ENCODE measurements at regions not wholly inside any gene's neighbourhood (a gene's known extent, or its start where the extent isn't known, plus 50 kb on each side); places are given as distances from the start of the nearest gene placed in this dataset.

DNA sequence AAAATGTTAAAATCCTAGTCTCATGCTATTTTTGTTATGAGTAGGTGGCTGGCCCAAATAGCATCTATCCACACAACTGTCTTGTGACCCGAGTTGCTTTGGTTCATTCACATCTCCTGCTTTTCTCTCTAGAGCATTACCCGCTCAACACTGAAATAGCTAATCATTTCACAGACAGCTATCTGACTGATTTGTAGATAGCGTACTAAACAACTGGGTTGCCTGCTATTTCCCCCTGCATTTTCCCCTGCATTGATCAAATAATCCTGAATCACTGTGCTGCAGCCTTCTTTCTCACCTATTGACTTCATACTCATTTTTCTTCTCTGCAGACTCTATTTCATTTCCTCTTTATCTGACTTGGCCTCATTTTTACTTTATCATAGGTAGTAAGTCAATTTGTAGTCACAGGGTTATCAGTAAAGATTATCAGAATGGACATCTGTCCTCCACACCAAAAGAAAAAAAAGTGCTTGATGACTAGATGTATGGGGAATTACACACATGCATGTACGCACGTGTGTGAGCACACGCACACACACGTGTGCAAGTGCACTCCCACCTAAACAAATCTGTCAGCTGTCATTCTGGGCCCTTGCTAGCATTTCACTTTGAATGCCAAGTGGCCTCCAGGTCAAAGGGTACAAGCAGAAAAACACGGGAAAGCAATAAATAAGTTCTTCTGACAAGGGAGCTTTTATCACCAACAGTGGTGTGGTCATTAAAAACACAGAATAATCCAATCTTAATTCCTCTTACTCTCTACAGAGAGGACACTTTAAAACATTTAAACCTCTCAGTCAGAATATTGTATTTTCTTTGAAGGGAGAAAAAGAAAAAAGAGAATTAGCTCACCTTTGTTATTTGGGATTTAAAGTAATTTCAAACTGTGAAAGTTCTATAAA is 501.6 kb downstream of the EFNA5 start:
- Mint-ChIP-seq H3K4me3 (no peak overlapping the region), H3K27me3 (no peaks in the 10 kb centered on the region), H3K27ac (no peak overlapping the region), H3K4me1 (no peaks in the 10 kb centered on the region), H3K36me3 (no peaks in the 10 kb centered on the region), H3K9me3 (peaks cover 9% of the 10 kb centered on the region)

DNA sequence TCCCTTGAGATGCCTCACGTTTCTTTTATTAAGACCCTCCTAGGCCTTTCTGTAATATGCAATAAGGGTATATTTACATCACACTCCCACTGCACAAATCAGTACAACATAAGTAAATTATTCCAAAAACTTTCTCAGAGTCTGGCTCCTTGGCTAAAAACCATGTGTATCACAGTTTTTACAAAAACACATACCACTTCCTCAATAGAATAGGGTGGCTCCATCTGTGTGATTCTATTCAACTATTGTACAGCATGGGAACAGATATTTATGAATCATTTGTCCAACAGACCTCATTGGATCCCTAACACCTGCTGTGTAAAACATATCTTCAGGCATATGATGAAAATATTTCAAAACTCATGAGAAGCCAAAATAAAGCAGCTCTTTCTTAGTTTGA is 502.7 kb downstream of the EFNA5 start:
- Mint-ChIP-seq H3K27ac (no peak overlapping the region), H3K9me3 (peaks cover 9% of the 10 kb centered on the region), H3K27me3 (no peaks in the 10 kb centered on the region), H3K4me3 (no peak overlapping the region), H3K4me1 (no peaks in the 10 kb centered on the region), H3K36me3 (no peaks in the 10 kb centered on the region)

DNA sequence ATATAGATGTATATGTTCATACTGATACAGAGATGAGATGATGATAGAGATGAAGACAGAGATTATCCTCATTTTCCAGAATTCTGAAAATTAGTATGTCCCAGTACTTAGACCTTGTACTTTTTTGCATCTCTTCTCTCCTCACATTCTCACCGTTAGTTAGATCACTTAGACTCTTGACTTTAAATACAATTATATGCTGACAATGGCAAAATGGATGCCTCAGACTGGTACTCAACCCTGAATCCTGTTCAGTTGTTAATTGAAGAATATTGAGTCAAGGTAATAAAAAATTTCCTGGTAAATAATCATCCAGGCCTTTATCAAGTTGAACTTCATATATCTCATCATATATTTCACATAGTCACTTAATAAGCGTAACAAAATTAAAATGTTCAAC is 505.4 kb downstream of the EFNA5 start:
- H3K27me3 Mint-ChIP-seq: no peaks in the 10 kb centered on the region

DNA sequence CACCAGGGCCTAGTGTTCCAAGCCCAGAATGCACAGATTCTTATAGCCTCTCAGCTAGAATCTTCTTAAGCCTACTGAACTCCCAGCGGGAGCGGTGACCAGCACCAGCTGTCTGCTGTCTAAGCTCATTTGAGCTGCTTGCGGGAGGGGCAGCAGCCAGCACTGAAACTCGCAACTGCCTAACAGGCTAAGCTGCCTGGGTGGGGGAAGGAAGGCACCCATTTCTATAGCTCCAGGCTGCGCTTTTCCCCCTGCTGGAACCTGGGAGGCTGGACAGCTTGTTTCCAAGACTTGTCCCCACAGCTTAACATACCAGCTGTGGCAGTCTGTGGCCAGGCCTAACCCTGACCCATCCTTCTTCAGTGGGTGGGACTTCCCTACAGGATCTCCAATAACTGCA is 512.9 kb downstream of the EFNA5 start:
- Mint-ChIP-seq H3K27ac (no peak overlapping the region), H3K36me3 (no peaks in the 10 kb centered on the region), H3K4me1 (no peaks in the 10 kb centered on the region), H3K27me3 (peaks cover 1% of the 10 kb centered on the region), H3K4me3 (no peak overlapping the region), H3K9me3 (peaks cover 12% of the 10 kb centered on the region)

More for the DNA sequence above, 505.4 kb downstream of the EFNA5 start:
- peaks cover 13% of the 10 kb centered on the region for H3K9me3 Mint-ChIP-seq
- no peak overlapping the region for H3K27ac Mint-ChIP-seq
- no peaks in the 10 kb centered on the region for H3K36me3 Mint-ChIP-seq
- no peaks in the 10 kb centered on the region for H3K4me1 Mint-ChIP-seq
- no peak overlapping the region for H3K4me3 Mint-ChIP-seq

DNA sequence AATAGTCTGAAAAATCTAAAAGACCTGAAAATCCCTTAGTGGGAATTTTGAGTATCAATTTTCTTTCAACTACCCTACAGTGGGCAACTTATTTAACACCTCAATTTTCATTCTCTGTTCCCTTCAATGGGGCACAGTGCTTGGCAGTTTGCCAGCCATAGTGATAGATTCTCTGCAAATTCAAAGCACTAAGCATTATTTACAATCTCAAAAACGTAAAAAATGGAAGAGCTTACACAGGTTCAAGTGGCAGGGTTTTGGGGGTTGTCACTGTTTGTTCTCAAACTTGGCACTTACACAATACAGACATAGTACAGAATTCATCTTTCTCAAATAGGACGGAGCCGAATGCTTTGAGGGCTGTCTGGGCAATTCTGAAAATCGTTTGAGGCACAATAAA is 515.0 kb downstream of the EFNA5 start:
- Mint-ChIP-seq H3K9me3 (peaks cover 4% of the 10 kb centered on the region), H3K27me3 (peaks cover 1% of the 10 kb centered on the region), H3K4me1 (no peaks in the 10 kb centered on the region), H3K27ac (no peak overlapping the region), H3K4me3 (no peak overlapping the region), H3K36me3 (no peaks in the 10 kb centered on the region)

DNA sequence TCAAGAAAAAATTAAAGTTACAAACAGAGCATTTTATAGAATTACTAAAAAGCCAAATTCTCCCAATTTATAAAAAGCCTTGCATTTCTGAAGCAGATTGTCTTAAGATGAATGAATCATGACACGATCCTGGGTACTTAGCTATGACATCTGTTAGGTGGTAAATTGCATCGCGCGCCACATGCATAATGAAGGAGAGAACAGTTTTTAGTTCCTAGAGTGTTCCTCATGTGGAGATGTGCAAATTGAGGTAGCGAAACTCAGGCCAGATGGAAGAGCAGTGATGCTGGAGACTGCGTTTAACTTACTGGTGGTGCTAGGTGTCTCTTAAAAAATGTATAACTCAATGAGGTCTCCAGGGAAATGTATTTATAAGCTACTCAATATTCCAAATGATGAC is 516.1 kb downstream of the EFNA5 start:
- Mint-ChIP-seq H3K27ac (no peak overlapping the region), H3K36me3 (no peaks in the 10 kb centered on the region), H3K4me1 (no peaks in the 10 kb centered on the region), H3K4me3 (no peak overlapping the region), H3K9me3 (no peaks in the 10 kb centered on the region), H3K27me3 (peaks cover 1% of the 10 kb centered on the region)

DNA sequence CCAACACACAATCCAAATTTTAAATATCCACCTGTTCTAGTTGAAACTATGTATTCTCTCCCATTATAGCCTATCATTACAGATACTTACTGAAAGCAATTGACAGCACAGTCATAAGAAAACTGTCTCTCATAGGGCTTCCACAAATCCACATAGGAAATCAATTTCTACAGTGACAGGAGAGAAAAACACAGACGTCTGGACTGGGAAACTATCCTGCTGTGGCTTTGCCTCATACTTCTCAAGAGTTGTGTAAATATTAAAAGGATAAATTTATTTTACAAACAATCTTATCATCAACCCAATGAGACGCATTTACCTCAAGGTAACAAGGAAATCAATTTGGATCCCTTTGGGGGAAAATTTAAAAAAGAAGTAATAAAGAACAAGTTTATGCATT is 517.5 kb downstream of the EFNA5 start:
- no peak overlapping the region for H3K4me3 Mint-ChIP-seq
- no peaks in the 10 kb centered on the region for H3K9me3 Mint-ChIP-seq
- no peak overlapping the region for H3K27ac Mint-ChIP-seq
- no peaks in the 10 kb centered on the region for H3K36me3 Mint-ChIP-seq
- no peaks in the 10 kb centered on the region for H3K4me1 Mint-ChIP-seq
- peaks cover 1% of the 10 kb centered on the region for H3K27me3 Mint-ChIP-seq

DNA sequence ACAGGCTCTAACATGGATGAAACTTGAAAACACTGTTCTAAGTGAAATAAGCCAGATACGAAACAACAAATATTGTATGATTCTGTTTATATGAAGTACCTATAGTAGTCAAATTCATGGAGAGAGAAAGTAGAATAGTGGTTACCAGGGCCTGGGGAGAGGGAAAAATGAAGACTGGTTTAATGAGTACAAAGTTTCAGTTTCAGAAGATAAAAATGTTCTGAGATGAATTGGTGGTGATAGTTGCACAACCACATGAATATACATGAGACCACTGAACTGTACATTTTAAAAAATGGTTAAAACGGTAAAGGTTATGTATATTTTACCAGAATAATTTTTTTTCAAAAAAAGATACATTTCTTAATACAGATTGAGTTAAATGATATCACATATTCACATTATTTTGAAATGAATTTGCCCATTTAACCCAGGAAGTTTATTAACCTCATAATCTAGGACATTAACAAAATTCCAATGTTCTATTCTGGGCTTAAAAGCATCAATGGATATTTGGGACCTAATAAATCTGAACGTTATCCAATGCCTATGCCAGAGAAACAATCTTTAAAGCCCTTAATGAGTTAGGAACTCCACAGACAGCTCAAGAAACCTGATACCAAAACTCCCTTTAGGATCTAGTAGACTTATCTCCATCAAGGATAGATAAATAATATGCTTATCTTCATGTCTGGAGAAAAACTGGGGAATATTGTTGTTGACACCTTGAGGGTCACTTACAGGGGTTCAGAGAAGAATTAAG is 521.3 kb downstream of the EFNA5 start:
- Mint-ChIP-seq H3K4me3 (no peak overlapping the region), H3K27ac (no peak overlapping the region), H3K27me3 (no peaks in the 10 kb centered on the region), H3K9me3 (no peaks in the 10 kb centered on the region), H3K36me3 (no peaks in the 10 kb centered on the region), H3K4me1 (no peaks in the 10 kb centered on the region)

DNA sequence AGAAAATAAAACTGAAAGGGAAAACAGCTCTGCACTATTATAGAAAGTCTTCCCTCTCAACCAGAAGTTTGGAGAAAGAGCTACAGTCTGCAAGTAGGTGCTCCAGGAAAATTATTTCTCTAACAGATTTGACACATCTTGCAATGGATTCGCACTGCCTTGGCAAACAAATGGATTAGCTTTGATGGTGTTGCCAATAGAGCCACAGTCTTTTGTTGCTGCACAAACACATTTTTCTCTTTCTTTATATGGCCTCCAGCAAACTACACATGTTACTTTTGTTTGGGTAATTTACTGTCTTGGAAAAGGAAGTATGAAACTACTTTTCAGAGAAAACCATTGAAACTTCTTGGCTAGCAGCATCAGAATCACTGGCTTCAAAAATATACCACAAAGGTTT is 523.1 kb downstream of the EFNA5 start:
- Mint-ChIP-seq H3K4me1 (no peaks in the 10 kb centered on the region), H3K9me3 (peaks cover under 1% of the 10 kb centered on the region), H3K4me3 (no peak overlapping the region), H3K27ac (no peak overlapping the region), H3K27me3 (no peaks in the 10 kb centered on the region), H3K36me3 (no peaks in the 10 kb centered on the region)

DNA sequence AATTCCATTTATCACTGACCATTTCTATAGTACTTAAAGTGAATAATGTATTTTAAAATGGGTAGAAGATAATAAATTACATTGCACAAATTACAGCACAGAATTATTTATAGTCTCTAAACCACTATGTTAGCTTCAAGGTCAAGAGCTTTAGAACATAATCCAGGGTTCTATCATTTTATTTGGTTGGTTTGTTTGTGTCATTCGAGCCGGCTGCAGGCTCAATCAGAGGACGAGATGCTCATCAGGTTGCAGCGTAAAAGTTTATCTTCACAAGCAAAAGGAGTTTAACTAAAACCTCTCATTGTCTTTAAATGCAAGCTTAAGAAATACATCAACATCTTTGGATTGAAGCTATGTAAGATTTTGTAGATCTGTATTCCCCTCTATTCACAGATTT is 523.8 kb downstream of the EFNA5 start:
- Mint-ChIP-seq H3K4me3 (no peak overlapping the region), H3K36me3 (no peaks in the 10 kb centered on the region), H3K9me3 (peaks cover 4% of the 10 kb centered on the region), H3K27ac (no peak overlapping the region), H3K4me1 (no peaks in the 10 kb centered on the region), H3K27me3 (no peaks in the 10 kb centered on the region)

DNA sequence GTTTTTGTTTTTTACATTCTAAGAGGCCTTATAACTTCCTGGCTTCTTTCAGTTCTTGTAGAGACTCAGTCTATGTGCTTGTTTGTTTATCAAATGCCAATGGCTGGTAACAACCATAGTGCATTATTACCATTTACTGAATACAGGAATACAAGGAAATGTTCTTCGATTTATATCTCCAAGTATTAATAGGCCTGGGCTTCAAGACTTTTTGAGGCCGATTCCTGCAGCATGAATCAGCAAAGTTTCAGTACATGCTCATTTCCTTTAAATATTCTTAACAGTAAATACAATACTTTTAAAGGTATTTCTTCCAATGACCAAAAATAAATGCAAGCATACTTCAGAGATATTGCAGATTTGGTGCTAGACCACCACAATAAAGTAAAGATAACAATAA is 535.3 kb downstream of the EFNA5 start:
- no peaks in the 10 kb centered on the region for H3K27me3 Mint-ChIP-seq
- H3K4me3 Mint-ChIP-seq: no peak overlapping the region
- H3K4me1 Mint-ChIP-seq: no peaks in the 10 kb centered on the region
- no peaks in the 10 kb centered on the region for H3K36me3 Mint-ChIP-seq
- H3K9me3 Mint-ChIP-seq: peaks cover 11% of the 10 kb centered on the region
- no peak overlapping the region for H3K27ac Mint-ChIP-seq

DNA sequence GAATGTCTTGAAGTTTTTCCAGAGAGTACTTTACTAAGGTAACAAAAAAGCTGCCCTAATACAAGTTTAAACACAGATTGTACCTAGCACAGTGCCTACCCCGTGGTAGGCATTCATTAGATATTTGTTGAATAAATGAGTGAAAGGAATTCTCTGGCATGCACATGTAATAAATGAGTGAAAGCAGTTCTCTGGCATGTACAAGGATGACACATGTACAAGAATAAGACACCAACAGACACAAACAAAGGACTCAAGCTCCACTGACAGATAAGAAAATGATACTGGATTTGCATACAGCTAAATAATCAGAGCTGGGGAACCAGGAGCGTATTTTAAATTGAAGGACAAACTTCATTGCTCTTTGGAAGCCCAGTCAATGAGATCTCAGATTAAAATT is 535.8 kb downstream of the EFNA5 start:
- Mint-ChIP-seq H3K36me3 (no peaks in the 10 kb centered on the region), H3K4me1 (no peaks in the 10 kb centered on the region), H3K27me3 (no peaks in the 10 kb centered on the region), H3K9me3 (peaks cover 11% of the 10 kb centered on the region), H3K4me3 (no peak overlapping the region), H3K27ac (no peak overlapping the region)

DNA sequence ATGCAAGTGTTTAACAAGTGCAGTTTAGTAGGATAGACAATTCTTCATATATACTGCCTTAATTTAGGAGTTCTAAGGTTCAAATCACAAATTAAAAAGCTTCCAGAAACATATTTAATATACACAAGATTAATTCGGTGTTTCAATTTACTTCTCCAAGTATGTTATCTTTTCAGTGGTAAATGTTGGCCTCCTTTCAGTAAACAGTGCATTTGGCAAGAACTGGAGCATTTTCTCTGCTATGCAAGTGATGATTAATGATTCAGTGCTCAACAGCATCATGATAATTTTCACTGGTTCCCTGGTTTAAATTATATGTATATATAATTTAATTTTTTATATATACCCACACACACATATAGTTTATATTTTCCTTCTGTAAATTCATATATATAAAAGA is 541.7 kb downstream of the EFNA5 start:
- no peak overlapping the region for H3K4me3 Mint-ChIP-seq
- H3K36me3 Mint-ChIP-seq: no peaks in the 10 kb centered on the region
- no peaks in the 10 kb centered on the region for H3K4me1 Mint-ChIP-seq
- peaks cover 11% of the 10 kb centered on the region for H3K9me3 Mint-ChIP-seq
- no peaks in the 10 kb centered on the region for H3K27me3 Mint-ChIP-seq
- H3K27ac Mint-ChIP-seq: no peak overlapping the region

DNA sequence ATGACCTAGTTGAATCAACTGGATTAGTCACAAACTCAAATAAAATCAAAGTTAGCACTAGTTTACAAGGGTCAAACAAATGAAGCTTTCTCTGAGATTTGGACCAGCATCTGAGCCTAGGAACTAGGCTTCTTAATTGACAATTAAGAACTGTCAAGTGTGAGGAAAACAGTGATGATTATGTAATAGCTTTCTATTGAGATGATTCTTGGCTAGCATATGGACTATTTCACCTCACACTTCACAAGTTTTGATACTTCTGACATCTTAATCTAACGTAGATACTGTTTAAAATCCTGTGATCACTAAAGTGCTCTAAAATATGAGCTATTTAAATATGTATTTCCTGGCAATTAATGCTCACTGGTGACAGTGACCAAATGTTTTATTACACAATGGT is 542.9 kb downstream of the EFNA5 start:
- no peaks in the 10 kb centered on the region for H3K27me3 Mint-ChIP-seq
- H3K4me3 Mint-ChIP-seq: no peak overlapping the region
- no peaks in the 10 kb centered on the region for H3K4me1 Mint-ChIP-seq
- H3K27ac Mint-ChIP-seq: no peak overlapping the region
- H3K36me3 Mint-ChIP-seq: no peaks in the 10 kb centered on the region
- peaks cover 8% of the 10 kb centered on the region for H3K9me3 Mint-ChIP-seq

DNA sequence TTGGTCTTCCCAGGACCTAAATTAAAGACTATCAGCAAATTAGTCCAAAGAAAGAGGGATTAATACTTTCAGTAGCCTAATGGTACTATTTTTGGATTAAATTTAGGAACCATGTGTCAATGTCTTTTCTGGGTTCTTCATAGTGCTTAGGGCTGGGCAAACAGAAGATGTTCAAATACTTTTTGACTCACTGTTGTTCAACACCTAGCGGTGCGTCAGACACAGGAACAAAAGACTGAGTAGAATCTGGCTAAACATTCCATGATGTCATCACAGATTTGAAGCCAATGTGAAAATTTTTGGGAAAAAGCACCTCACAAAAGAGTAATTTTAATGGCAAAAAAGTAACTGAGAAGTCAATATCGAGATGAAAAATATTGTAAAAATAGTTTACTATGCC is 544.4 kb downstream of the EFNA5 start:
- Mint-ChIP-seq H3K4me3 (no peak overlapping the region), H3K9me3 (no peaks in the 10 kb centered on the region), H3K4me1 (no peaks in the 10 kb centered on the region), H3K27ac (no peak overlapping the region), H3K27me3 (no peaks in the 10 kb centered on the region), H3K36me3 (no peaks in the 10 kb centered on the region)

DNA sequence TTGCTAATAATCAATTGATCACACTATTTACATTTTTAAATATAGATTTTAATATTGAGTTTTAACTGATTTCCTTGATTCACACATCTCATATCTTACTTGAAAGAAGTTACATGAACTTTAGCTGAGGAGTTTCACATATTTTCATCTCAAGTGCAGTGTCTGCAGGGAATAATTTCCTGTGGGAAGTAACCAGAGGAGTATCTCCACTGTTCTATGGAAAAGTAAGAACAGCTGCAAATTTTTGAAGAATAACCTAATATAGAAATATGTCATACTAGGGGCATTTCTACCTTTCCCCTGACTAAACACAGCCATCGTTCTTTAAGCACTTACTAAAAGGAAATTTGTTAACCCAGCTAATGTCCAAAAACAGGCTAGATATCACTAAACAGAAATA is 546.4 kb downstream of the EFNA5 start:
- Mint-ChIP-seq H3K4me1 (no peaks in the 10 kb centered on the region), H3K4me3 (no peak overlapping the region), H3K36me3 (no peaks in the 10 kb centered on the region), H3K9me3 (no peaks in the 10 kb centered on the region), H3K27me3 (no peaks in the 10 kb centered on the region), H3K27ac (no peak overlapping the region)

Measured in activated naive CD4-positive, alpha-beta T cell treated with anti-CD3 and anti-CD28 coated beads, Interleukin-2, amount 50 U/mL, for 24 hours (primary cell).